ENCODE measurements at regions not wholly inside any gene's neighbourhood (a gene's known extent, or its start where the extent isn't known, plus 50 kb on each side); places are given as distances from the start of the nearest gene placed in this dataset.

DNA sequence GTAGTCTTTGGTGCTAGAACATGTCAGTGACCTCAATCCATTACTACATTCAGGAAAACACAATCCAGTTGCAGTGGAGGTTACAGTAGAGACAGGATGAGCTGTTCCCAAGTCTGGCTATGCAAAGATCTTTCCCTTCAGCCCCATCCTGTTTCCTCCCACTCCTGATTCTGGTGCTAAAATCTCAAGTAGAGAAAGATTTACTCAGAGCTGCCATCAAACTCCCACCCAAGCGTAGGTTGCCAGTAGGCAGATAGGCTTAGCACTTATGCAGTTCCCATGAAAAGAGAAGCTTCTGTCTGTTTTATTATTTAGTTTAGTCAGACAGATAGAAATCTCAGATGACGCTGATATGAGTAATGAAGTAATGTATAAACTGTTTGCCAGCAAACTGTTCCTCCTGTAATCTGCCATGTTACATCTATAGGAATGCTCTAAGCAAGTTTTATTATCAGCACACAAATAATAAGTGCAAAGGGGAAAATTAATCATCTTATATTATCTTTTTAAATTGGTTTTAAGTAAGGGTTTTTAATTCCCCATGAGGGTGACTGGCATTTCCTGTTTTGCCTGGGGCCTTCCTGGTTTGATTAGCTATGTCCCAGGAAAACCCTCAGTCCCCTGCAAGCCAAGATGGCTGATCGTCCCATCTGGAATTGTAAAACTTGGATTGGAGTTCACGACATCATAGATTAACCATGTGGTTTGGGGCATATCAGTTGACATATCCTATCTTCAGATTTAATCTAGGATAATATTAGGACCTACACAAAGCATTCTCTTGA, 188.3 kb upstream of the PALMD start:
- 30% methylated on average over 4 of the region's 4 CpGs for WGBS (ENCODE audit: low lambda C conversion rate)
- ChIA-PET POLR2A (no interaction called here), CTCF (ENCODE audit: low intra/inter-chr PET ratio, low total read pairs) (no interaction called here)
- no peaks in the 10 kb centered on the region for H3K36me3 ChIP-seq (replicated peaks in 1 of 2; ENCODE audit: control insufficient read depth in 1 of 2, insufficient read depth in 2 of 2, low read length in 2 of 2)
- H3K79me2 ChIP-seq (ENCODE audit: insufficient read depth, low read length) = no peaks in the 10 kb centered on the region
- intact Hi-C loops (cut with micrococcal nuclease; ENCODE audit: unreplicated experiment) (no loop called here), in situ Hi-C loops (cut with HindIII; ENCODE audit: extremely low pct_ligation_motif_present, low pct_unique_long_range_greater_than_20kb) (no loop called here)
- no peak overlapping the region for H3K4me3 ChIP-seq (replicated peaks in 1 of 3; ENCODE audit: insufficient read depth in 1 of 3, low read depth in 2 of 3, low read length in 3 of 3)
- TF ChIP-seq CBX5 (CRISPR knock-in tag; IDR thresholded peaks at IDR 0.05; ENCODE audit: borderline replicate concordance) (no peak), RBM22 (optimal IDR thresholded peaks at IDR 0.05; ENCODE audit: low read length) (no peak), JARID2 (CRISPR knock-in tag; IDR thresholded peaks at IDR 0.05; ENCODE audit: insufficient replicate concordance) (no peak), ZNF331 (CRISPR knock-in tag; IDR thresholded peaks at IDR 0.05) (no peak)
- TF ChIP-seq, protein P1, sequence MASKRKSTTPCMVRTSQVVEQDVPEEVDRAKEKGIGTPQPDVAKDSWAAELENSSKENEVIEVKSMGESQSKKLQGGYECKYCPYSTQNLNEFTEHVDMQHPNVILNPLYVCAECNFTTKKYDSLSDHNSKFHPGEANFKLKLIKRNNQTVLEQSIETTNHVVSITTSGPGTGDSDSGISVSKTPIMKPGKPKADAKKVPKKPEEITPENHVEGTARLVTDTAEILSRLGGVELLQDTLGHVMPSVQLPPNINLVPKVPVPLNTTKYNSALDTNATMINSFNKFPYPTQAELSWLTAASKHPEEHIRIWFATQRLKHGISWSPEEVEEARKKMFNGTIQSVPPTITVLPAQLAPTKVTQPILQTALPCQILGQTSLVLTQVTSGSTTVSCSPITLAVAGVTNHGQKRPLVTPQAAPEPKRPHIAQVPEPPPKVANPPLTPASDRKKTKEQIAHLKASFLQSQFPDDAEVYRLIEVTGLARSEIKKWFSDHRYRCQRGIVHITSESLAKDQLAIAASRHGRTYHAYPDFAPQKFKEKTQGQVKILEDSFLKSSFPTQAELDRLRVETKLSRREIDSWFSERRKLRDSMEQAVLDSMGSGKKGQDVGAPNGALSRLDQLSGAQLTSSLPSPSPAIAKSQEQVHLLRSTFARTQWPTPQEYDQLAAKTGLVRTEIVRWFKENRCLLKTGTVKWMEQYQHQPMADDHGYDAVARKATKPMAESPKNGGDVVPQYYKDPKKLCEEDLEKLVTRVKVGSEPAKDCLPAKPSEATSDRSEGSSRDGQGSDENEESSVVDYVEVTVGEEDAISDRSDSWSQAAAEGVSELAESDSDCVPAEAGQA (IDR thresholded peaks at IDR 0.05; ENCODE audit: low read depth) = no peak
- TF ChIP-seq, protein P1 (CRISPR knock-in tag; IDR thresholded peaks at IDR 0.05; ENCODE audit: borderline replicate concordance) = no peak
- no peak for DNase-seq (ENCODE audit: low spot score)
- H3K27me3 ChIP-seq (ENCODE audit: control insufficient read depth in 1 of 2, insufficient read depth in 2 of 2, low read length in 2 of 2) = no peaks in the 10 kb centered on the region
- BruUV-seq (replicated peaks) = no TSS peak
- no peaks in the 10 kb centered on the region for H3K4me1 ChIP-seq (ENCODE audit: insufficient read depth, low read length)
- H3K4me2 ChIP-seq (ENCODE audit: low read depth, low read length) = no peak overlapping the region
- H3K9ac ChIP-seq (ENCODE audit: insufficient read depth, low read depth, low read length) = no peak overlapping the region
- no peak overlapping the region for H3K27ac ChIP-seq (ENCODE audit: extremely low read length, insufficient read depth, low read length)
- no peak overlapping the region for H2AFZ ChIP-seq (ENCODE audit: low read length)
- no peak for FAIRE-seq
- no peaks in the 10 kb centered on the region for H3K9me3 ChIP-seq (ENCODE audit: low read length)
- H4K20me1 ChIP-seq (ENCODE audit: insufficient read depth, low read length) = no peaks in the 10 kb centered on the region
- no peak for ATAC-seq
